ENCODE measurements at regions not wholly inside any gene's neighbourhood (a gene's known extent, or its start where the extent isn't known, plus 50 kb on each side); places are given as distances from the start of the nearest gene placed in this dataset.

- TF ChIP-seq POLR2AphosphoS5 (IDR thresholded peaks at IDR 0.05) (no peak), POLR2A (IDR thresholded peaks at IDR 0.05) (no peak), CTCF (IDR thresholded peaks at IDR 0.05) (no peak)
Measured at GRCh38 chr5:109929376-109929775, 239.6 kb downstream of the MAN2A1 start.
